ENCODE measurements at regions not wholly inside any gene's neighbourhood (a gene's known extent, or its start where the extent isn't known, plus 50 kb on each side); places are given as distances from the start of the nearest gene placed in this dataset.

DNA sequence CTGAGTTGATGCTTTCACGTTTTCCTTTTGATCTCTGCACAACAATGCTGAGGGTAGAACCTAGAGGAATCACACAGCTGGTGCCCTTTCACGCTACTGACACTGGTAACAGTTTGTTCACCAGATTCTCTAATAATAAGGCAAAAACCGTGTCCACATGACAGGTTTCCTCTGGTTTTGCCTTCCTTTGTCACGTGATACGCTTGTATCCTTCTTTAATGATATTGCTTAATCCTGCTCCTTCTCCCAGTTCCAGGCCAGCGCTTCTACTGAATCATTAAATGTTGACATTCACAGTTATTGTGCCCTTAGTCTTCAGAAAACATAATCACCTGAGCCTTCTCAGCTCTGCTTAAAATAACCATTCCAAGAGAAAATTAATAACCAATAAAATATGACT lies 978.2 kb upstream of the NCAM2 start:
- no peak overlapping the region for H3K4me3 ChIP-seq
- no peaks in the 10 kb centered on the region for H3K9me3 ChIP-seq (ENCODE audit: control insufficient read depth in 4 of 4, insufficient read depth in 3 of 4, low read length in 3 of 4)
- DNase-seq (no peak), ATAC-seq (ENCODE audit: insufficient read depth, low FRiP score) (no peak)
- TF ChIP-seq, protein P1, sequence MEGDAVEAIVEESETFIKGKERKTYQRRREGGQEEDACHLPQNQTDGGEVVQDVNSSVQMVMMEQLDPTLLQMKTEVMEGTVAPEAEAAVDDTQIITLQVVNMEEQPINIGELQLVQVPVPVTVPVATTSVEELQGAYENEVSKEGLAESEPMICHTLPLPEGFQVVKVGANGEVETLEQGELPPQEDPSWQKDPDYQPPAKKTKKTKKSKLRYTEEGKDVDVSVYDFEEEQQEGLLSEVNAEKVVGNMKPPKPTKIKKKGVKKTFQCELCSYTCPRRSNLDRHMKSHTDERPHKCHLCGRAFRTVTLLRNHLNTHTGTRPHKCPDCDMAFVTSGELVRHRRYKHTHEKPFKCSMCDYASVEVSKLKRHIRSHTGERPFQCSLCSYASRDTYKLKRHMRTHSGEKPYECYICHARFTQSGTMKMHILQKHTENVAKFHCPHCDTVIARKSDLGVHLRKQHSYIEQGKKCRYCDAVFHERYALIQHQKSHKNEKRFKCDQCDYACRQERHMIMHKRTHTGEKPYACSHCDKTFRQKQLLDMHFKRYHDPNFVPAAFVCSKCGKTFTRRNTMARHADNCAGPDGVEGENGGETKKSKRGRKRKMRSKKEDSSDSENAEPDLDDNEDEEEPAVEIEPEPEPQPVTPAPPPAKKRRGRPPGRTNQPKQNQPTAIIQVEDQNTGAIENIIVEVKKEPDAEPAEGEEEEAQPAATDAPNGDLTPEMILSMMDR (IDR thresholded peaks at IDR 0.05; ENCODE audit: control extremely low read depth, extremely low read depth) = no peak
- H3K9ac ChIP-seq (ENCODE audit: insufficient read depth in 1 of 2, low read length in 2 of 2) = no peak overlapping the region
- H3K27me3 ChIP-seq (ENCODE audit: control insufficient read depth in 3 of 3, insufficient read depth in 3 of 3, low read length in 2 of 3) = no peaks in the 10 kb centered on the region
- H3K27ac ChIP-seq (ENCODE audit: low read depth in 1 of 2, low read length in 1 of 2) = no peak overlapping the region
- no peaks in the 10 kb centered on the region for H3K36me3 ChIP-seq (ENCODE audit: control insufficient read depth in 4 of 4, insufficient read depth in 4 of 4, low read length in 4 of 4)
- 87 to 88% methylated on average over 6 of the region's 6 CpGs for WGBS, 2 donors
- no peaks in the 10 kb centered on the region for H3K4me1 ChIP-seq (ENCODE audit: control insufficient read depth in 5 of 5, insufficient read depth in 5 of 5, low read length in 5 of 5)

GRCh38 chr21:20023193-20023592 lies 975.0 kb upstream of the NCAM2 start:
- Histone ChIP-seq H3K9ac (ENCODE audit: insufficient read depth in 1 of 2, low read length in 2 of 2) (no peak overlapping the region), H3K27me3 (ENCODE audit: control insufficient read depth in 3 of 3, insufficient read depth in 3 of 3, low read length in 2 of 3) (no peaks in the 10 kb centered on the region), H3K4me1 (ENCODE audit: control insufficient read depth in 5 of 5, insufficient read depth in 5 of 5, low read length in 5 of 5) (no peaks in the 10 kb centered on the region), H3K4me3 (no peak overlapping the region), H3K27ac (ENCODE audit: low read depth in 1 of 2, low read length in 1 of 2) (no peak overlapping the region), H3K9me3 (ENCODE audit: control insufficient read depth in 4 of 4, insufficient read depth in 3 of 4, low read length in 3 of 4) (no peaks in the 10 kb centered on the region), H3K36me3 (ENCODE audit: control insufficient read depth in 4 of 4, insufficient read depth in 4 of 4, low read length in 4 of 4) (no peaks in the 10 kb centered on the region)
- WGBS, 2 donors = 65 to 77% methylated on average over 2 of the region's 2 CpGs
- DNase-seq = no peak
- no peak for ATAC-seq (ENCODE audit: insufficient read depth, low FRiP score)
- TF ChIP-seq, protein P1 (IDR thresholded peaks at IDR 0.05; ENCODE audit: control extremely low read depth, extremely low read depth) = no peak

GRCh38 chr21:20024741-20025140 lies 973.5 kb upstream of the NCAM2 start:
- WGBS, 2 donors = 91 to 93% methylated on average over 7 of the region's 7 CpGs
- Histone ChIP-seq H3K27ac (ENCODE audit: low read depth in 1 of 2, low read length in 1 of 2) (no peak overlapping the region), H3K36me3 (ENCODE audit: control insufficient read depth in 4 of 4, insufficient read depth in 4 of 4, low read length in 4 of 4) (no peaks in the 10 kb centered on the region), H3K27me3 (ENCODE audit: control insufficient read depth in 3 of 3, insufficient read depth in 3 of 3, low read length in 2 of 3) (no peaks in the 10 kb centered on the region), H3K4me3 (no peak overlapping the region), H3K9me3 (ENCODE audit: control insufficient read depth in 4 of 4, insufficient read depth in 3 of 4, low read length in 3 of 4) (no peaks in the 10 kb centered on the region), H3K9ac (ENCODE audit: insufficient read depth in 1 of 2, low read length in 2 of 2) (no peak overlapping the region), H3K4me1 (ENCODE audit: control insufficient read depth in 5 of 5, insufficient read depth in 5 of 5, low read length in 5 of 5) (no peaks in the 10 kb centered on the region)
- DNase-seq (no peak), ATAC-seq (ENCODE audit: insufficient read depth, low FRiP score) (no peak)
- TF ChIP-seq, protein P1 (IDR thresholded peaks at IDR 0.05; ENCODE audit: control extremely low read depth, extremely low read depth) = no peak

DNA sequence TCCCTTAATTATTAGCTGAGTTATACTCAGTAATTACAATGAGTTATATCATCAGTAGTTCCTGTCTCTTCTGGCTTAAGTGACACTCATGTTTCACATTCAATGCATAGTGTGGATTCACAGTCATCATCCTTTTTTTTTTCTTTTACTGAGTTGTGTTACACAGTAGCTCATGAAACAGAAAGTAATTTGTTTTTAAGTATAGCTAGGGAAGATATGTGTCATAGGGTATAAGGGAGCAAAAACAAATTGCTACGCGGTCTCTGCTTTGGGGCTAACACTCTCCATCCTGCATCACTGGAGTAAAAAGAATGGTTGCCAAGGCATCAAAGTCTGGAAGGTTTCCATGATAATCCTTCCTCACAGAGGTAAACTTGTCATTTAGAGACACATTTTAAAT lies 971.7 kb upstream of the NCAM2 start:
- WGBS, 2 donors = 95 to 98% methylated on average over 2 of the region's 2 CpGs

More for the DNA sequence above, 971.7 kb upstream of the NCAM2 start:
- TF ChIP-seq, protein P1 (IDR thresholded peaks at IDR 0.05; ENCODE audit: control extremely low read depth, extremely low read depth) = no peak
- no peak overlapping the region for H3K27ac ChIP-seq (ENCODE audit: low read depth in 1 of 2, low read length in 1 of 2)
- no peaks in the 10 kb centered on the region for H3K36me3 ChIP-seq (ENCODE audit: control insufficient read depth in 4 of 4, insufficient read depth in 4 of 4, low read length in 4 of 4)
- ATAC-seq (ENCODE audit: insufficient read depth, low FRiP score) (no peak), DNase-seq (no peak)
- H3K9ac ChIP-seq (ENCODE audit: insufficient read depth in 1 of 2, low read length in 2 of 2) = no peak overlapping the region
- no peaks in the 10 kb centered on the region for H3K4me1 ChIP-seq (ENCODE audit: control insufficient read depth in 5 of 5, insufficient read depth in 5 of 5, low read length in 5 of 5)
- no peaks in the 10 kb centered on the region for H3K27me3 ChIP-seq (ENCODE audit: control insufficient read depth in 3 of 3, insufficient read depth in 3 of 3, low read length in 2 of 3)
- H3K9me3 ChIP-seq (ENCODE audit: control insufficient read depth in 4 of 4, insufficient read depth in 3 of 4, low read length in 3 of 4) = no peaks in the 10 kb centered on the region
- H3K4me3 ChIP-seq = no peak overlapping the region

Measured in lung (tissue), 11 donors.